Activated CD8-positive, alpha-beta T cell treated with anti-CD3 and anti-CD28 coated beads for 36 hours (primary cell): ENCODE measurements at regions not wholly inside any gene's neighbourhood (a gene's known extent, or its start where the extent isn't known, plus 50 kb on each side); places are given as distances from the start of the nearest gene placed in this dataset.

Source experiments
- ATAC-seq: fragments of 200-7000 bp; cut with Tn5 transposase; one replicate; pipeline ENCODE4 v1.10.0; 2021; ENCODE audit warnings: mild to moderate bottlenecking, moderate library complexity
- CTCF ChIA-PET: fragments of 350-600 bp; sonication (Branson Sonifier 250); formaldehyde crosslinking; loops from one replicate; lab custom pipeline; 2021; ENCODE audit warnings: antibody characterized with exemption; lab: Charles Lee
- POLR2A ChIA-PET: fragments of 350-600 bp; sonication (Branson Sonifier 250); formaldehyde crosslinking; loops from one replicate; lab custom pipeline; 2021; ENCODE audit warnings: antibody characterized with exemption; lab: Charles Lee
- DNase-seq: peaks from one replicate; pipeline ENCODE4 v3.0.0-alpha.2; 2020
- H3K27ac Mint-ChIP-seq: one replicate; pipeline ENCODE4 v1.8.0; 2021; ENCODE audit warnings: mild to moderate bottlenecking, mixed read lengths
- H3K27me3 Mint-ChIP-seq: one replicate; pipeline ENCODE4 v1.8.0; 2021; ENCODE audit warnings: mixed read lengths
- H3K36me3 Mint-ChIP-seq: one replicate; pipeline ENCODE4 v1.8.0; 2021; ENCODE audit warnings: low read depth, mixed read lengths
- H3K4me1 Mint-ChIP-seq: one replicate; pipeline ENCODE4 v1.8.0; 2021; ENCODE audit warnings: low read depth, mixed read lengths
- H3K4me3 Mint-ChIP-seq: one replicate; pipeline ENCODE4 v1.8.0; 2021; ENCODE audit warnings: mild to moderate bottlenecking, moderate library complexity, mixed read lengths
- H3K9me3 Mint-ChIP-seq: one replicate; pipeline ENCODE4 v1.8.0; 2021; ENCODE audit warnings: mixed read lengths
- CTCF ChIP-seq: fragments of 200-600 bp; IDR thresholded peaks from one replicate; pipeline ENCODE4 v1.8.0; 2022; ENCODE audit warnings: antibody characterized with exemption, mild to moderate bottlenecking
- intact Hi-C: fragments of 100-400 bp; cut with micrococcal nuclease; formaldehyde crosslinking; loops from one replicate; pipeline ENCODE4 v1.10.0; 2022

- no peaks in the 10 kb centered on the region for H3K27me3 Mint-ChIP-seq
- H3K9me3 Mint-ChIP-seq = no peaks in the 10 kb centered on the region
- ChIA-PET POLR2A (no interaction called here), CTCF (no interaction called here)
- no peak overlapping the region for H3K4me3 Mint-ChIP-seq
- H3K4me1 Mint-ChIP-seq = peaks cover 24% of the 10 kb centered on the region
- no peak for TF ChIP-seq CTCF
- no peak overlapping the region for H3K27ac Mint-ChIP-seq
- intact Hi-C loops = no loop called here
- ATAC-seq (no peak), DNase-seq (no peak)
- H3K36me3 Mint-ChIP-seq = no peaks in the 10 kb centered on the region
Observed at GRCh38 chr18:67260841-67261240, 255.7 kb downstream of the DSEL start.

- H3K4me3 Mint-ChIP-seq = no peak overlapping the region
- H3K36me3 Mint-ChIP-seq = no peaks in the 10 kb centered on the region
- ChIA-PET CTCF (no interaction called here), POLR2A (no interaction called here)
- TF ChIP-seq CTCF = no peak
- ATAC-seq = no peak
- no peak for DNase-seq
- H3K27ac Mint-ChIP-seq = no peak overlapping the region
- intact Hi-C loops = no loop called here
- H3K4me1 Mint-ChIP-seq = no peaks in the 10 kb centered on the region
- no peaks in the 10 kb centered on the region for H3K27me3 Mint-ChIP-seq
- no peaks in the 10 kb centered on the region for H3K9me3 Mint-ChIP-seq
Observed at GRCh38 chr18:67250776-67251424, 265.6 kb downstream of the DSEL start.

- Mint-ChIP-seq H3K36me3 (no peaks in the 10 kb centered on the region), H3K9me3 (no peaks in the 10 kb centered on the region), H3K4me1 (peaks cover 31% of the 10 kb centered on the region), H3K27me3 (no peaks in the 10 kb centered on the region), H3K4me3 (peak overlapping the region; percentile 72), H3K27ac (peak overlapping the region; percentile 87)
- POLR2A ChIA-PET = no interaction called here
- intact Hi-C loops = loop anchor here (5.0 kb wide), 1 partner anchor 118 kb away; no protein-coding TSS in a partner anchor
- peak; percentile 53 for ATAC-seq
- TF ChIP-seq CTCF = no peak
- CTCF ChIA-PET = interaction anchor here (1.0 kb wide), 1 partner anchor 11 kb away, joined by 4 read pairs; no protein-coding TSS in a partner anchor
- no peak for DNase-seq
Observed at GRCh38 chr18:67243799-67244587, 272.5 kb downstream of the DSEL start.

GRCh38 chr18:67242001-67242400 lies 274.5 kb downstream of the DSEL start:
- TF ChIP-seq CTCF = no peak
- Mint-ChIP-seq H3K9me3 (no peaks in the 10 kb centered on the region), H3K27me3 (no peaks in the 10 kb centered on the region), H3K4me3 (no peak overlapping the region), H3K27ac (no peak overlapping the region), H3K4me1 (peaks cover 31% of the 10 kb centered on the region), H3K36me3 (no peaks in the 10 kb centered on the region)
- ATAC-seq = no peak
- DNase-seq = no peak
- ChIA-PET CTCF (interaction anchor here (1.5 kb wide), 1 partner anchor 9 kb away, joined by 3 read pairs; no protein-coding TSS in a partner anchor), POLR2A (no interaction called here)
- intact Hi-C loops = loop anchor here (5.0 kb wide), 1 partner anchor 120 kb away; no protein-coding TSS in a partner anchor

- ATAC-seq (peak; percentile 56), DNase-seq (no peak)
- TF ChIP-seq CTCF = no peak
- no peaks in the 10 kb centered on the region for H3K36me3 Mint-ChIP-seq
- H3K27me3 Mint-ChIP-seq = no peaks in the 10 kb centered on the region
- CTCF ChIA-PET = interaction anchor here (1.5 kb wide), 1 partner anchor 8 kb away, joined by 3 read pairs; no protein-coding TSS in a partner anchor
- no peaks in the 10 kb centered on the region for H3K9me3 Mint-ChIP-seq
- peaks cover 31% of the 10 kb centered on the region for H3K4me1 Mint-ChIP-seq
- intact Hi-C loops = loop anchor here (5.0 kb wide), 1 partner anchor 121 kb away; no protein-coding TSS in a partner anchor
- POLR2A ChIA-PET = no interaction called here
- H3K4me3 Mint-ChIP-seq = no peak overlapping the region
- H3K27ac Mint-ChIP-seq = peak overlapping the region; percentile 28
Observed at GRCh38 chr18:67241299-67241698, 275.2 kb downstream of the DSEL start.
